Thyroid gland (tissue), 4 donors: ENCODE measurements at regions not wholly inside any gene's neighbourhood (a gene's known extent, or its start where the extent isn't known, plus 50 kb on each side); places are given as distances from the start of the nearest gene placed in this dataset.

Source experiments
- POLR2A ChIP-seq, 2 donors: fragments of 450-650 bp; IDR thresholded peaks; one replicate each; pipeline ENCODE4 v1.6.1; 2017; ENCODE audit warnings: antibody characterized with exemption in 2 of 2, mild to moderate bottlenecking in 2 of 2, moderate library complexity in 1 of 2
- TF ChIP-seq, protein P1 (sequence below), 6 experiments: fragments of 200-600 bp in 3 of 6; fragments of 450-650 bp in 3 of 6; sonication (generic) in 3 of 6; IDR thresholded peaks; one replicate each; pipeline ENCODE4 v1.5.1; 2016 to 2019; ENCODE audit warnings: antibody characterized with exemption in 6 of 6, mild to moderate bottlenecking in 2 of 6, inconsistent platforms in 1 of 6, moderate library complexity in 1 of 6

DNA sequence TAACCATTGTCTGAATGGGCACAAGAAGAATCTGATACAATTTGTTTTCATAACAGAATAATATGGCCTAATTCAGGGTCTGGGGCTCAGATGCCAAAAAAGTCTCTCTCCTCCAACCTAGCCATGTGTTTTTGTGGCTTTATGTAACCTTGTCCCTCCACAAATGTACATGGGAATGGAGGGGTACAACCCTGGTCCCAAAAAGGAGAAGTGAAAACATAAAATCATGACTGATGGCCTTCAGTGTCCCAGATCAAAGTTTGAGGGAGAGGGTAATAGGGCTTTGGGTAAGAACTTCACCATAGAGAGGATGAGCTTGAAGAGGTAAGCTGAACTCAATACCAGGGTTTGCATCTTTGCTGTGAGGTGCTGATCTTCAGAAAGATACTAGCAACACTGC, 136.3 kb upstream of the BACH2 start:
- TF ChIP-seq, protein P1, sequence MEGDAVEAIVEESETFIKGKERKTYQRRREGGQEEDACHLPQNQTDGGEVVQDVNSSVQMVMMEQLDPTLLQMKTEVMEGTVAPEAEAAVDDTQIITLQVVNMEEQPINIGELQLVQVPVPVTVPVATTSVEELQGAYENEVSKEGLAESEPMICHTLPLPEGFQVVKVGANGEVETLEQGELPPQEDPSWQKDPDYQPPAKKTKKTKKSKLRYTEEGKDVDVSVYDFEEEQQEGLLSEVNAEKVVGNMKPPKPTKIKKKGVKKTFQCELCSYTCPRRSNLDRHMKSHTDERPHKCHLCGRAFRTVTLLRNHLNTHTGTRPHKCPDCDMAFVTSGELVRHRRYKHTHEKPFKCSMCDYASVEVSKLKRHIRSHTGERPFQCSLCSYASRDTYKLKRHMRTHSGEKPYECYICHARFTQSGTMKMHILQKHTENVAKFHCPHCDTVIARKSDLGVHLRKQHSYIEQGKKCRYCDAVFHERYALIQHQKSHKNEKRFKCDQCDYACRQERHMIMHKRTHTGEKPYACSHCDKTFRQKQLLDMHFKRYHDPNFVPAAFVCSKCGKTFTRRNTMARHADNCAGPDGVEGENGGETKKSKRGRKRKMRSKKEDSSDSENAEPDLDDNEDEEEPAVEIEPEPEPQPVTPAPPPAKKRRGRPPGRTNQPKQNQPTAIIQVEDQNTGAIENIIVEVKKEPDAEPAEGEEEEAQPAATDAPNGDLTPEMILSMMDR (IDR thresholded peaks at IDR 0.05): no peak
- TF ChIP-seq POLR2A (IDR thresholded peaks at IDR 0.05): no peak
